ENCODE measurements at regions not wholly inside any gene's neighbourhood (a gene's known extent, or its start where the extent isn't known, plus 50 kb on each side); places are given as distances from the start of the nearest gene placed in this dataset.
"Not testable (repeated sequence)": the region's sequence is repeated elsewhere in the genome, so short reads cannot be mapped to it uniquely, and the experiment has no call there.

GRCh38 chr11:21930408-21930807, 262.5 kb upstream of the ANO5 start:
- no peak for DNase-seq

- no peak for DNase-seq
Observed at GRCh38 chr11:21931436-21932101, 261.3 kb upstream of the ANO5 start.

GRCh38 chr11:21933095-21933494, 259.8 kb upstream of the ANO5 start:
- no peak for DNase-seq

GRCh38 chr11:21944577-21944976, 248.3 kb upstream of the ANO5 start:
- DNase-seq = no peak

- DNase-seq = no peak
Observed at GRCh38 chr11:21948876-21949275, 244.0 kb upstream of the ANO5 start.

- no peak for DNase-seq
Observed at GRCh38 chr11:21949763-21950413, 243.0 kb upstream of the ANO5 start.

GRCh38 chr11:21963013-21963412, 229.9 kb upstream of the ANO5 start:
- no peak for DNase-seq

GRCh38 chr11:21965221-21965620, 227.7 kb upstream of the ANO5 start:
- DNase-seq = no peak

DNA sequence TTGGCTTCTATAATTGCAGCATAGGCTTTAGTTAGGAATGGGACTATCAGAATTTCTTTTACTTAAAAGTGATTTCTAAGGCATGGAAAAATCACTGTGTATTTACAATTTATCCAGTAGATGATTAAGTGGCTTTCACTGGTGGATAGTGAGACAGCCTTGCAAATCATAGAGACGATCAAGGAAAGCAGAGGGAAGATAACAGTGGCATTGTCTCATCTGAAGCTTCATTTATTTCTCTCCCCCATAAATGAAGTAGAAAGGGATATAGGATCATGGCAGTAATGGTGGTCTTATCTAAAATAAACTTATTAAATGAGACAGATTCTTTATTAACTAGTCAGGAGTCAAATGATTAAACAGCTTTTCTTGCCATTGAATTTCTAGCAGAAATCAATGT, 224.2 kb upstream of the ANO5 start:
- no peak for DNase-seq

DNA sequence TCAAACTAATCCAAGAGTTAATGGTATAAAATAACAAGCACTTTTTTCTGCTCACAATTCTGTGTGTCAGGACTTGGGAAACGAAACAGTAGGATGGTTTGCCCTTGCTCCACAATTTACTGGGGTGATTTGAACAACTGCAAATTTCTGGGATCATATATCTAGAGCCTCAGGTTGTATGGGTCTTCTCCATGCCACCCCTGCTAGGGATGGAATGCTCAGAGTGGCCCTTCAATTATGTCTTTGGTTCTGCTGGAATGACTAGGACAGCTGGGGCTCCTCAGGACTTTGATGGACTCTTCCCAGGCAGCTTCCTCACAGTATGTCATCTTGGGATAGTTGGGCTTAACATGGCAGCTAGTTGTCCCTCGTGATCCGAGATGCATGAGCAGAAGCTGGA, 223.0 kb upstream of the ANO5 start:
- no peak for DNase-seq

GRCh38 chr11:21975242-21975641, 217.6 kb upstream of the ANO5 start:
- no peak for DNase-seq

- DNase-seq = no peak
Observed at GRCh38 chr11:21976210-21976609, 216.7 kb upstream of the ANO5 start.

DNA sequence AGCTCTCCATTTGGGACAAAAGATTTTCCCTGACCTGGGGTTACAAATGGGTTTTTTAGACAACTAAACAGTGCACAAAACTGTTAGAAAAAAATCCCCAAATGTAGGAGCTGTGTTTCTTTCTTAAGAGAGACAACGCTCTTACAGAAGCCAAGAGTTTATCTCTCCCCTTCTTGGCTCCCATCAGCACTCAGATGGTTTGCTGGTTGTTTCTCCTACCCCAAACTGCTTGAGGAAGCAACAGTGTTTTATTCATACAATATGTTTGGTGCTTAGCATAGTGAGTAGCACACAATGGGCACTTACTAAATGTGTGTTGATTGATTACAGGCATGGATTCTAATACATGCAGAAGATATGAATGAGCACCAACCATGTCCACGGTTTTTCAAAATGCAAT, 209.5 kb upstream of the ANO5 start:
- DNase-seq = no peak

GRCh38 chr11:21986361-21986760, 206.5 kb upstream of the ANO5 start:
- DNase-seq = no peak

GRCh38 chr11:21987261-21987660, 205.6 kb upstream of the ANO5 start:
- DNase-seq = no peak

DNA sequence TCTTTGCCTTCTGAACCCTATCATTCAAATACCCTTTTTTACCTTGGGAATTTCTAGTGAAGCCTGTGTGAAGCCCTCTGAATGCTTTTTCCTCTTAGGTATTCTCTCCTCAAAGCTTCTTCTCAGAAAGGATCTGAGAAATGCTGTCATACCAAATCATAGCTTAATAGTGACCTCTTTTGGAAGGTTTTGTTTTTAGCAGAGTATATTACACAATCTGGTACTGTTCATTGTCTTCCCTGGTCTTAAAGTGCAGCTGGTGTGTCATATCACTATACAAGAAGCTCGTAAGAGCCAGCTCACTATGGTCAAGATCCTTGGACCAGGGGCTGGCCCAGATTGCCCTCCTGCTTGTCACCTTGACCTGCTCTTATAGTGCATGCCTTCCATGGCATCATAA, 204.4 kb upstream of the ANO5 start:
- peak; percentile 6 for DNase-seq

DNA sequence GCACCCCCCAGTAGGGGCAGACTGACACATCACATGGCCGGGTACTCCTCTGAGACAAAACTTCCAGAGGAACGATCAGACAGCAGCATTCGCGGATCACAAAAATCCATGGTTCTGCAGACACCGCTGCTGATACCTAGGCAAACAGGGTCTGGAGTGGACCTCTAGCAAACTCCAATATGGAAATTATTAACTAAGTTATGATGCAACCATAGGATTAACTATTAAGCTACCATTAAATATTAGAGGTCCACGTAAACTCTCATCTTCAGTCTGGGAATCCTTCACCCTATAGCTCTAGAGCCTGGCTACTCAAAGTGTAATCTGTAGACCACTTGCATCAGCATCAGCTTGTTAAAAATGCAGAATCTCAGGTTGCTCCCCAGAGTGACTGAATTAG, 191.1 kb upstream of the ANO5 start:
- DNase-seq = not testable (repeated sequence)

DNA sequence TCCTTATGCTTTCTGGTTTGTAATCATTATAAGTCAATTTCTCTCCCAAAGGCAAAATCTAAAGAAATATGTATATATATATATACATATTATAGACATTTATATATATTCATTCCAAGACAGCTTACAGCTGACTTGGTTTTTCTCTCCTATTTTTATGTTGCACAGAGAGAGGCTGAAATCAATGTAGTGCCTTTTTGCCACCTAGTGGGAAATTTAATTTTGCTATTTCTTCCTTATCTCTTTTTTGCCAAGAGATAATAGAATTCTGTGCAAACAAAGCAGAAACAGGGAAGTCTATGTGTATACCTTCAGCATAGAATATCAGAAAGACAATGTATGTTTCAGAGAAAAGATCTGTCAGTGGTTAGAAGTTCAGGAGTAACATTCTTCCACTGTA, 186.0 kb upstream of the ANO5 start:
- no peak for DNase-seq

GRCh38 chr11:22031791-22032190, 161.1 kb upstream of the ANO5 start:
- DNase-seq = no peak

- no peak for DNase-seq
Observed at GRCh38 chr11:22037505-22037904, 155.4 kb upstream of the ANO5 start.

- no peak for DNase-seq
Observed at GRCh38 chr11:22041039-22041438, 151.8 kb upstream of the ANO5 start.

GRCh38 chr11:22042081-22042480, 150.8 kb upstream of the ANO5 start:
- DNase-seq = no peak

DNA sequence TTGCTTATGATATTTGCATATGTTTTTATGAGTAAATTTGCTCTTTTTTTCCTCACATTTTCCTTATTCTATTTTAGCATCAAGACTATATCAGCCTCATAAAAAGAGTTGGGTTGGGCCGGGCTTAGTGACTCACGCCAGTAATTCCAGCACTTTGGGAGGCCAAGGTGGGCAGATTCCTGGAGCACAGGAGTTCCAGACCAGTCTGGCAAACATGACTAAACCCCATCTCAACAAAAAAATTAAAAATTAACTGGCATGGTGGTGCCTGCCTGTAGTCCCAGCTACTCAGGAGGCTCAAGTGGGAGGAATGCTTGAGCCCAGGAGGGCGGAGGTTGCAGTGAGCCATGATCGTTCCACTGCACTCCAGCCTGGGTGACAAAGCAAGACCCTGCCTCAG, 148.8 kb upstream of the ANO5 start:
- no peak for DNase-seq

DNA sequence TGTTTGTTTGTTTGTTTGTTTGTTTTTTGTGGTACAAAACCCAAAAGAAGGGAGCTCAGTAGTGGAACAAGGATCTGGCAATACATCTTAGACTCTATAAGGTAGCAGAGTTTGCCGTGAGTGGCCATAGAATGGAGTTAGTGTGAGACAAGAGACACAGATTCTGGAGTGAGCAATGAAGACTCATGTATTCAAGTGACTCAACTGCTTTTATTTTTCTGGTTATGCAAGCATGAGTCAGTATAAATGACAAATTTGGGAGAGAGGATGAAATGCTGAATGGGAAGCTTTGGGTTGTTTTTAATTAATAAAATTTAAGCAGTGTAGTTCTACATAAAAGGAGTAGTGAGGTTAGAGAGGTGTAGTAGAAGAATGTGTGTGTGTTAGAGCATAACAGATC, 143.6 kb upstream of the ANO5 start:
- no peak for DNase-seq

Data from muscle of arm (tissue), 1 donor.